ENCODE measurements at regions not wholly inside any gene's neighbourhood (a gene's known extent, or its start where the extent isn't known, plus 50 kb on each side); places are given as distances from the start of the nearest gene placed in this dataset.

- no peak for TF ChIP-seq E2F4 (CRISPR knock-in tag; IDR thresholded peaks at IDR 0.05; ENCODE audit: borderline replicate concordance, low read depth)
- TF ChIP-seq, protein P1, sequence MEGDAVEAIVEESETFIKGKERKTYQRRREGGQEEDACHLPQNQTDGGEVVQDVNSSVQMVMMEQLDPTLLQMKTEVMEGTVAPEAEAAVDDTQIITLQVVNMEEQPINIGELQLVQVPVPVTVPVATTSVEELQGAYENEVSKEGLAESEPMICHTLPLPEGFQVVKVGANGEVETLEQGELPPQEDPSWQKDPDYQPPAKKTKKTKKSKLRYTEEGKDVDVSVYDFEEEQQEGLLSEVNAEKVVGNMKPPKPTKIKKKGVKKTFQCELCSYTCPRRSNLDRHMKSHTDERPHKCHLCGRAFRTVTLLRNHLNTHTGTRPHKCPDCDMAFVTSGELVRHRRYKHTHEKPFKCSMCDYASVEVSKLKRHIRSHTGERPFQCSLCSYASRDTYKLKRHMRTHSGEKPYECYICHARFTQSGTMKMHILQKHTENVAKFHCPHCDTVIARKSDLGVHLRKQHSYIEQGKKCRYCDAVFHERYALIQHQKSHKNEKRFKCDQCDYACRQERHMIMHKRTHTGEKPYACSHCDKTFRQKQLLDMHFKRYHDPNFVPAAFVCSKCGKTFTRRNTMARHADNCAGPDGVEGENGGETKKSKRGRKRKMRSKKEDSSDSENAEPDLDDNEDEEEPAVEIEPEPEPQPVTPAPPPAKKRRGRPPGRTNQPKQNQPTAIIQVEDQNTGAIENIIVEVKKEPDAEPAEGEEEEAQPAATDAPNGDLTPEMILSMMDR (IDR thresholded peaks at IDR 0.05), result no peak
- TF ChIP-seq, protein P2, sequence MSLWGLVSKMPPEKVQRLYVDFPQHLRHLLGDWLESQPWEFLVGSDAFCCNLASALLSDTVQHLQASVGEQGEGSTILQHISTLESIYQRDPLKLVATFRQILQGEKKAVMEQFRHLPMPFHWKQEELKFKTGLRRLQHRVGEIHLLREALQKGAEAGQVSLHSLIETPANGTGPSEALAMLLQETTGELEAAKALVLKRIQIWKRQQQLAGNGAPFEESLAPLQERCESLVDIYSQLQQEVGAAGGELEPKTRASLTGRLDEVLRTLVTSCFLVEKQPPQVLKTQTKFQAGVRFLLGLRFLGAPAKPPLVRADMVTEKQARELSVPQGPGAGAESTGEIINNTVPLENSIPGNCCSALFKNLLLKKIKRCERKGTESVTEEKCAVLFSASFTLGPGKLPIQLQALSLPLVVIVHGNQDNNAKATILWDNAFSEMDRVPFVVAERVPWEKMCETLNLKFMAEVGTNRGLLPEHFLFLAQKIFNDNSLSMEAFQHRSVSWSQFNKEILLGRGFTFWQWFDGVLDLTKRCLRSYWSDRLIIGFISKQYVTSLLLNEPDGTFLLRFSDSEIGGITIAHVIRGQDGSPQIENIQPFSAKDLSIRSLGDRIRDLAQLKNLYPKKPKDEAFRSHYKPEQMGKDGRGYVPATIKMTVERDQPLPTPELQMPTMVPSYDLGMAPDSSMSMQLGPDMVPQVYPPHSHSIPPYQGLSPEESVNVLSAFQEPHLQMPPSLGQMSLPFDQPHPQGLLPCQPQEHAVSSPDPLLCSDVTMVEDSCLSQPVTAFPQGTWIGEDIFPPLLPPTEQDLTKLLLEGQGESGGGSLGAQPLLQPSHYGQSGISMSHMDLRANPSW (CRISPR knock-in tag; conservative IDR thresholded peaks at IDR 0.05; ENCODE audit: low read depth), result no peak
- TF ChIP-seq SOX15 (CRISPR knock-in tag; IDR thresholded peaks at IDR 0.05), result no peak
- TF ChIP-seq ATF2 (CRISPR knock-in tag; IDR thresholded peaks at IDR 0.05; ENCODE audit: borderline replicate concordance, low read depth), result no peak
- TF ChIP-seq JUN (CRISPR knock-in tag; IDR thresholded peaks at IDR 0.05), result no peak
- TF ChIP-seq ELF4 (CRISPR knock-in tag; IDR thresholded peaks at IDR 0.05; ENCODE audit: low read depth), result no peak
Observed at GRCh38 chr7:3201306-3201705, 99.7 kb upstream of the SDK1 start.

Measured in WTC11 (cell line).